Mammary epithelial cell (primary cell): ENCODE measurements at regions not wholly inside any gene's neighbourhood (a gene's known extent, or its start where the extent isn't known, plus 50 kb on each side); places are given as distances from the start of the nearest gene placed in this dataset.

Source experiments
- CTCF ChIP-seq, 2 donors: IDR thresholded peaks in 1 of 2; conservative IDR thresholded peaks in 1 of 2; 2 replicates each; pipeline ENCODE4 v1.5.1; 2011 to 2012; ENCODE audit warnings: inconsistent platforms in 2 of 2, low read length in 2 of 2, mild to moderate bottlenecking in 2 of 2, control low read depth in 1 of 2, low read depth in 1 of 2; ENCODE audit not compliant: insufficient read depth in 1 of 2; ENCODE audit errors: extremely low read depth in 1 of 2
- EZH2 ChIP-seq: IDR thresholded peaks from 2 replicates; pipeline ENCODE4 v1.6.1; 2012; ENCODE audit warnings: low read length, inconsistent platforms, borderline replicate concordance

- TF ChIP-seq CTCF (conservative IDR thresholded peaks at IDR 0.05 in 1 of 2, IDR thresholded peaks at IDR 0.05 in 1 of 2; ENCODE audit: extremely low read depth in 1 of 2, insufficient read depth in 1 of 2, low read depth in 1 of 2, low read length in 2 of 2) (no peak), EZH2 (no peak)
These were observed 94.5 kb upstream of the VSTM2B start for GRCh38 chr19:29431332-29431731.
